HG03342 (cell line): ENCODE measurements at regions not wholly inside any gene's neighbourhood (a gene's known extent, or its start where the extent isn't known, plus 50 kb on each side); places are given as distances from the start of the nearest gene placed in this dataset.
"Not testable (repeated sequence)": the region's sequence is repeated elsewhere in the genome, so short reads cannot be mapped to it uniquely, and the experiment has no call there.

ENCODE experiments used
- ATAC-seq: cut with Tn5 transposase; IDR thresholded peaks from one replicate; pipeline ENCODE4 v1.9.1; 2021; ENCODE audit warnings: mild to moderate bottlenecking, moderate library complexity; ENCODE audit not compliant: unreplicated experiment

- no peak for ATAC-seq
These were observed 458.9 kb upstream of the RGS18 start for GRCh38 chr1:191699343-191699742.

GRCh38 chr1:191700922-191701321 is 457.3 kb upstream of the RGS18 start:
- ATAC-seq, result no peak

GRCh38 chr1:191702124-191702523 is 456.1 kb upstream of the RGS18 start:
- ATAC-seq, result no peak

- ATAC-seq, result no peak
These were observed 451.0 kb upstream of the RGS18 start for GRCh38 chr1:191707288-191707687.

GRCh38 chr1:191709215-191709614 is 449.0 kb upstream of the RGS18 start:
- no peak for ATAC-seq

- ATAC-seq, result no peak
These were observed 446.3 kb upstream of the RGS18 start for GRCh38 chr1:191711961-191712360.

GRCh38 chr1:191714845-191715244 is 443.4 kb upstream of the RGS18 start:
- ATAC-seq, result no peak

- ATAC-seq, result no peak
These were observed 428.5 kb upstream of the RGS18 start for GRCh38 chr1:191729742-191730141.

GRCh38 chr1:191731608-191732302 is 426.5 kb upstream of the RGS18 start:
- ATAC-seq, result not testable (repeated sequence)

GRCh38 chr1:191734321-191734720 is 423.9 kb upstream of the RGS18 start:
- ATAC-seq, result no peak

- ATAC-seq, result no peak
These were observed 418.7 kb upstream of the RGS18 start for GRCh38 chr1:191739544-191739943.

GRCh38 chr1:191752342-191752741 is 405.9 kb upstream of the RGS18 start:
- ATAC-seq, result no peak

- ATAC-seq, result no peak
These were observed 398.2 kb upstream of the RGS18 start for GRCh38 chr1:191760016-191760415.

- ATAC-seq, result no peak
These were observed 369.7 kb upstream of the RGS18 start for GRCh38 chr1:191788551-191788950.

GRCh38 chr1:191798178-191798577 is 360.1 kb upstream of the RGS18 start:
- ATAC-seq, result no peak

GRCh38 chr1:191804311-191804710 is 354.0 kb upstream of the RGS18 start:
- no peak for ATAC-seq

- ATAC-seq, result not testable (repeated sequence)
These were observed 344.7 kb upstream of the RGS18 start for GRCh38 chr1:191813593-191813992.

GRCh38 chr1:191818198-191818597 is 340.1 kb upstream of the RGS18 start:
- ATAC-seq, result no peak

GRCh38 chr1:191831572-191831971 is 326.7 kb upstream of the RGS18 start:
- peak; percentile 65 for ATAC-seq

GRCh38 chr1:191839891-191840290 is 318.4 kb upstream of the RGS18 start:
- no peak for ATAC-seq

GRCh38 chr1:191851799-191852595 is 306.3 kb upstream of the RGS18 start:
- ATAC-seq, result no peak

GRCh38 chr1:191852907-191853306 is 305.4 kb upstream of the RGS18 start:
- ATAC-seq, result no peak
